Colonic mucosa (tissue), 4 donors: ENCODE measurements at regions not wholly inside any gene's neighbourhood (a gene's known extent, or its start where the extent isn't known, plus 50 kb on each side); places are given as distances from the start of the nearest gene placed in this dataset.

ENCODE experiments used
- DNase-seq: peaks from one replicate; pipeline ENCODE4 v3.0.0-alpha.2; 2020
- H3K27ac ChIP-seq: fragments of 200-600 bp; one replicate; pipeline ENCODE4 v1.8.0; 2021
- H3K27me3 ChIP-seq: fragments of 200-600 bp; one replicate; pipeline ENCODE4 v1.8.0; 2021
- H3K36me3 ChIP-seq: fragments of 200-600 bp; one replicate; pipeline ENCODE4 v1.8.0; 2021
- H3K4me1 ChIP-seq: fragments of 200-600 bp; one replicate; pipeline ENCODE4 v1.8.0; 2021; ENCODE audit warnings: mild to moderate bottlenecking
- H3K4me3 ChIP-seq: fragments of 200-600 bp; one replicate; pipeline ENCODE4 v1.8.0; 2021
- H3K9ac ChIP-seq, 2 donors: one replicate each; pipeline ENCODE4 v1.7.0; 2013; ENCODE audit warnings: control low read depth in 2 of 2, low read depth in 2 of 2, low read length in 2 of 2
- H3K9me3 ChIP-seq: fragments of 200-600 bp; one replicate; pipeline ENCODE4 v1.8.0; 2021
- CTCF ChIP-seq: fragments of 200-600 bp; IDR thresholded peaks from one replicate; pipeline ENCODE4 v1.8.0; 2022; ENCODE audit warnings: antibody characterized with exemption, mild to moderate bottlenecking
- intact Hi-C: fragments of 100-400 bp; cut with DNase I; formaldehyde crosslinking; loops from one replicate; pipeline ENCODE4 v1.14.1; 2022
- donor health status: healthy.
- donor health status: DM: no; HTN: no; CAD: no.
- donor health status: DM: no; HTN: no; CAD: no.

- H3K9me3 ChIP-seq, result no peaks in the 10 kb centered on the region
- no peaks in the 10 kb centered on the region for H3K36me3 ChIP-seq
- no peak overlapping the region for H3K27ac ChIP-seq
- no peak overlapping the region for H3K4me3 ChIP-seq
- H3K4me1 ChIP-seq, result no peaks in the 10 kb centered on the region
- intact Hi-C loops, result no loop called here
- no peaks in the 10 kb centered on the region for H3K27me3 ChIP-seq
- DNase-seq, result no peak
- no peak overlapping the region for H3K9ac ChIP-seq
- TF ChIP-seq CTCF, result no peak
Observed at GRCh38 chr11:134750619-134751018, 338.6 kb upstream of the B3GAT1 start.

- H3K27ac ChIP-seq, result no peak overlapping the region
- no peak overlapping the region for H3K4me3 ChIP-seq
- no peaks in the 10 kb centered on the region for H3K9me3 ChIP-seq
- no peak for DNase-seq
- intact Hi-C loops, result no loop called here
- H3K36me3 ChIP-seq, result no peaks in the 10 kb centered on the region
- H3K27me3 ChIP-seq, result no peaks in the 10 kb centered on the region
- H3K4me1 ChIP-seq, result no peaks in the 10 kb centered on the region
- H3K9ac ChIP-seq, result no peak overlapping the region
- no peak for TF ChIP-seq CTCF
Observed at GRCh38 chr11:134749040-134749839, 337.2 kb upstream of the B3GAT1 start.

GRCh38 chr11:134746609-134747008, 334.6 kb upstream of the B3GAT1 start:
- no peaks in the 10 kb centered on the region for H3K9me3 ChIP-seq
- no peaks in the 10 kb centered on the region for H3K36me3 ChIP-seq
- no peak for DNase-seq
- no peak overlapping the region for H3K4me3 ChIP-seq
- H3K4me1 ChIP-seq, result no peaks in the 10 kb centered on the region
- intact Hi-C loops, result no loop called here
- H3K27ac ChIP-seq, result no peak overlapping the region
- no peak for TF ChIP-seq CTCF
- no peaks in the 10 kb centered on the region for H3K27me3 ChIP-seq
- H3K9ac ChIP-seq, result no peak overlapping the region

- no peak for DNase-seq
Observed at GRCh38 chr11:134745456-134745855, 333.4 kb upstream of the B3GAT1 start.

GRCh38 chr11:134743820-134744195, 331.8 kb upstream of the B3GAT1 start:
- intact Hi-C loops, result no loop called here
- Histone ChIP-seq H3K9ac (no peak overlapping the region), H3K27me3 (no peaks in the 10 kb centered on the region), H3K4me3 (no peak overlapping the region), H3K36me3 (no peaks in the 10 kb centered on the region), H3K27ac (no peak overlapping the region), H3K4me1 (no peaks in the 10 kb centered on the region), H3K9me3 (no peaks in the 10 kb centered on the region)
- no peak for DNase-seq
- no peak for TF ChIP-seq CTCF

More at GRCh38 chr11:134745456-134745855, 333.4 kb upstream of the B3GAT1 start:
- no peaks in the 10 kb centered on the region for H3K27me3 ChIP-seq
- no peak overlapping the region for H3K27ac ChIP-seq
- H3K9ac ChIP-seq, result no peak overlapping the region
- no peak overlapping the region for H3K4me3 ChIP-seq
- no peaks in the 10 kb centered on the region for H3K9me3 ChIP-seq
- no peak for TF ChIP-seq CTCF
- intact Hi-C loops, result no loop called here
- no peaks in the 10 kb centered on the region for H3K36me3 ChIP-seq
- H3K4me1 ChIP-seq, result no peaks in the 10 kb centered on the region
